Epithelial cell of proximal tubule (primary cell): ENCODE measurements at regions not wholly inside any gene's neighbourhood (a gene's known extent, or its start where the extent isn't known, plus 50 kb on each side); places are given as distances from the start of the nearest gene placed in this dataset.

ENCODE experiments used
- DNase-seq: peaks from one replicate; pipeline ENCODE4 v3.0.0-alpha.2; 2011; ENCODE audit warnings: low read depth
- H3K4me3 ChIP-seq: 2 replicates; pipeline ENCODE4 v1.5.1; 2011; ENCODE audit warnings: low read depth, mild to moderate bottlenecking, low read length
- CTCF ChIP-seq: conservative IDR thresholded peaks from 2 replicates; pipeline ENCODE4 v1.5.1; 2012; ENCODE audit warnings: low read depth, mild to moderate bottlenecking, low read length

GRCh38 chr16:86072328-86073102 is 173.6 kb downstream of the IRF8 start:
- DNase-seq, result peak; percentile 0
- no peak overlapping the region for H3K4me3 ChIP-seq
- peak; percentile 72 for TF ChIP-seq CTCF

- no peak for DNase-seq
- no peak for TF ChIP-seq CTCF
- no peak overlapping the region for H3K4me3 ChIP-seq
Observed at GRCh38 chr16:86073103-86073625, 174.2 kb downstream of the IRF8 start.

- H3K4me3 ChIP-seq, result no peak overlapping the region
- DNase-seq, result no peak
- TF ChIP-seq CTCF, result no peak
Observed at GRCh38 chr16:86073763-86074493, 175.0 kb downstream of the IRF8 start.

GRCh38 chr16:86074651-86075487 is 175.9 kb downstream of the IRF8 start:
- no peak for TF ChIP-seq CTCF
- DNase-seq, result no peak
- no peak overlapping the region for H3K4me3 ChIP-seq

- no peak for DNase-seq
- no peak overlapping the region for H3K4me3 ChIP-seq
- no peak for TF ChIP-seq CTCF
Observed at GRCh38 chr16:86075488-86075785, 176.5 kb downstream of the IRF8 start.

GRCh38 chr16:86075839-86076440 is 177.0 kb downstream of the IRF8 start:
- TF ChIP-seq CTCF, result no peak
- no peak for DNase-seq
- H3K4me3 ChIP-seq, result no peak overlapping the region
